K562 (cell line): ENCODE measurements at regions not wholly inside any gene's neighbourhood (a gene's known extent, or its start where the extent isn't known, plus 50 kb on each side); places are given as distances from the start of the nearest gene placed in this dataset.

ENCODE experiments used
- CBX5 ChIP-seq: IDR thresholded peaks from 2 replicates; pipeline ENCODE4 v1.6.1; 2014; ENCODE audit warnings: low read depth, borderline replicate concordance
- CREB1 ChIP-seq, 2 experiments: sonication (generic) in 1 of 2; formaldehyde crosslinking in 1 of 2; IDR thresholded peaks; 2 replicates each; pipeline versions ENCODE4 v1.6.1 to v1.8.0; 2012 to 2022; ENCODE audit warnings: inconsistent platforms in 1 of 2, mild to moderate bottlenecking in 1 of 2, missing genetic modification reagents in 1 of 2, moderate library complexity in 1 of 2
- CTCF ChIP-seq, 3 experiments: IDR thresholded peaks in 2 of 3; conservative IDR thresholded peaks in 1 of 3; 2 replicates each; pipeline ENCODE4 v1.5.1; 2011 to 2012; ENCODE audit warnings: low read length in 3 of 3, mild to moderate bottlenecking in 3 of 3, control low read depth in 2 of 3, improper control_type of control experiment in 1 of 3, inconsistent platforms in 1 of 3, low read depth in 1 of 3, mixed read lengths in 1 of 3, moderate library complexity in 1 of 3; ENCODE audit not compliant: insufficient read depth in 2 of 3
- TF ChIP-seq, protein P1 (sequence below): sonication (generic); formaldehyde crosslinking; IDR thresholded peaks from 2 replicates; pipeline ENCODE4 v1.8.1; 2022; ENCODE audit warnings: missing genetic modification reagents

GRCh38 chr7:25633426-25634036 is 405.2 kb upstream of the NPVF start:
- TF ChIP-seq, protein P1, sequence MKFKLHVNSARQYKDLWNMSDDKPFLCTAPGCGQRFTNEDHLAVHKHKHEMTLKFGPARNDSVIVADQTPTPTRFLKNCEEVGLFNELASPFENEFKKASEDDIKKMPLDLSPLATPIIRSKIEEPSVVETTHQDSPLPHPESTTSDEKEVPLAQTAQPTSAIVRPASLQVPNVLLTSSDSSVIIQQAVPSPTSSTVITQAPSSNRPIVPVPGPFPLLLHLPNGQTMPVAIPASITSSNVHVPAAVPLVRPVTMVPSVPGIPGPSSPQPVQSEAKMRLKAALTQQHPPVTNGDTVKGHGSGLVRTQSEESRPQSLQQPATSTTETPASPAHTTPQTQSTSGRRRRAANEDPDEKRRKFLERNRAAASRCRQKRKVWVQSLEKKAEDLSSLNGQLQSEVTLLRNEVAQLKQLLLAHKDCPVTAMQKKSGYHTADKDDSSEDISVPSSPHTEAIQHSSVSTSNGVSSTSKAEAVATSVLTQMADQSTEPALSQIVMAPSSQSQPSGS (CRISPR knock-in tag), result no peak
- no peak for TF ChIP-seq CBX5
- TF ChIP-seq CREB1 (IDR thresholded peaks at IDR 0.05), result no peak
- no peak for TF ChIP-seq CREB1 (CRISPR knock-in tag; IDR thresholded peaks at IDR 0.05)
- TF ChIP-seq CTCF (IDR thresholded peaks at IDR 0.05 in 2 of 3, conservative IDR thresholded peaks at IDR 0.05 in 1 of 3; ENCODE audit: insufficient read depth in 2 of 3, low read depth in 1 of 3, low read length in 3 of 3), result no peak
